NCI-H446 treated with DMSO at 0.1 percent for 48 hours (cell line): ENCODE measurements at regions not wholly inside any gene's neighbourhood (a gene's known extent, or its start where the extent isn't known, plus 50 kb on each side); places are given as distances from the start of the nearest gene placed in this dataset.
"Not testable (repeated sequence)": the region's sequence is repeated elsewhere in the genome, so short reads cannot be mapped to it uniquely, and the experiment has no call there.

Experiments used
- DNase-seq: peaks from one replicate; lab custom pipeline; 2025; lab: John Stamatoyannopoulos, UW

- no peak for DNase-seq
These were observed 110.9 kb upstream of the COL5A1 start for GRCh38 chr9:134530724-134531123.

GRCh38 chr9:134531220-134531970, 110.2 kb upstream of the COL5A1 start:
- no peak for DNase-seq

- DNase-seq: no peak
These were observed 109.5 kb upstream of the COL5A1 start for GRCh38 chr9:134532084-134532483.

GRCh38 chr9:134532661-134533060, 108.9 kb upstream of the COL5A1 start:
- not testable (repeated sequence) for DNase-seq

- DNase-seq: no peak
These were observed 107.6 kb upstream of the COL5A1 start for GRCh38 chr9:134533850-134534588.

- DNase-seq: no peak
These were observed 106.9 kb upstream of the COL5A1 start for GRCh38 chr9:134534661-134535080.

- DNase-seq: no peak
These were observed 106.4 kb upstream of the COL5A1 start for GRCh38 chr9:134535171-134535570.

GRCh38 chr9:134536101-134536900, 105.3 kb upstream of the COL5A1 start:
- no peak for DNase-seq

- DNase-seq: no peak
These were observed 104.7 kb upstream of the COL5A1 start for GRCh38 chr9:134536931-134537330.

- no peak for DNase-seq
These were observed 103.5 kb upstream of the COL5A1 start for GRCh38 chr9:134537951-134538641.

- DNase-seq: no peak
These were observed 102.6 kb upstream of the COL5A1 start for GRCh38 chr9:134538856-134539566.

GRCh38 chr9:134539586-134540194, 101.9 kb upstream of the COL5A1 start:
- no peak for DNase-seq

- no peak for DNase-seq
These were observed 101.1 kb upstream of the COL5A1 start for GRCh38 chr9:134540276-134541096.

GRCh38 chr9:134541097-134541747, 100.4 kb upstream of the COL5A1 start:
- DNase-seq: no peak

GRCh38 chr9:134544388-134545214, 97.0 kb upstream of the COL5A1 start:
- no peak for DNase-seq

GRCh38 chr9:134545215-134545542, 96.4 kb upstream of the COL5A1 start:
- no peak for DNase-seq

- no peak for DNase-seq
These were observed 95.9 kb upstream of the COL5A1 start for GRCh38 chr9:134545543-134546245.

GRCh38 chr9:134546246-134546731, 95.3 kb upstream of the COL5A1 start:
- DNase-seq: no peak
